WERI-Rb-1 (cell line): ENCODE measurements at regions not wholly inside any gene's neighbourhood (a gene's known extent, or its start where the extent isn't known, plus 50 kb on each side); places are given as distances from the start of the nearest gene placed in this dataset.

Source experiments
- DNase-seq: peaks from one replicate; pipeline ENCODE4 v3.0.0-alpha.2; 2020
- H3K27ac ChIP-seq: fragments of 250-450 bp; sonication (Bioruptor Pico); 2 replicates; pipeline ENCODE4 v1.5.1; 2020; ENCODE audit warnings: mild to moderate bottlenecking, moderate library complexity
- H3K27me3 ChIP-seq: fragments of 250-450 bp; sonication (Bioruptor Pico); 2 replicates; pipeline ENCODE4 v1.5.1; 2021; ENCODE audit warnings: mild to moderate bottlenecking, low read depth, moderate library complexity; ENCODE audit not compliant: insufficient read depth, severe bottlenecking
- H3K36me3 ChIP-seq: fragments of 250-450 bp; sonication (Bioruptor Pico); 2 replicates; pipeline ENCODE4 v1.5.1; 2020; ENCODE audit warnings: mild to moderate bottlenecking, moderate library complexity
- H3K4me3 ChIP-seq: 2 replicates; pipeline ENCODE4 v1.5.1; 2011; ENCODE audit warnings: low read depth, mild to moderate bottlenecking, control low read depth, low read length
- H3K9me3 ChIP-seq: fragments of 250-450 bp; sonication (Bioruptor Pico); 2 replicates; pipeline ENCODE4 v1.5.1; 2021; ENCODE audit warnings: mild to moderate bottlenecking, moderate library complexity; ENCODE audit not compliant: severe bottlenecking
- TF ChIP-seq, protein P1 (sequence below): IDR thresholded peaks from 2 replicates; pipeline ENCODE4 v1.5.1; 2011; ENCODE audit warnings: low read depth, mild to moderate bottlenecking, control low read depth, inconsistent platforms, low read length

DNA sequence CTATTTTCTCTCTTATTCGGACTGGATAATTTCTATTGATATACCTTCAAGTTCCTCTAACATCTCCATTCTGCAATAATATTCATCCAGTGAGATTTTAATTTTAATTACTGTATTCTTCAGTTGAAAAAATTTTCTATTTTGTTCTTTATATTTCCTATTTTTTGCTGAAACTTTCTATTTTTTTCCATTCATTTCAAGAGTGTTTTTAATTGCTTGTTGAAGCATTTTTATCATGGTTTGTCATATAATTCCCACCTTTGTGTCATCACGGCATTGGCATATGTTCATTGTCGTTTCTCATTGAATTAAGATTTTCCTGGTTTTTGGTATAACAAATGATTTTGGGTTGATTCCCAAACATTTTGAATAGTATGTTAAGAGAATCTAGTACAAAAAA, 214.9 kb upstream of the HDDC2 start:
- no peaks in the 10 kb centered on the region for H3K27me3 ChIP-seq
- TF ChIP-seq, protein P1, sequence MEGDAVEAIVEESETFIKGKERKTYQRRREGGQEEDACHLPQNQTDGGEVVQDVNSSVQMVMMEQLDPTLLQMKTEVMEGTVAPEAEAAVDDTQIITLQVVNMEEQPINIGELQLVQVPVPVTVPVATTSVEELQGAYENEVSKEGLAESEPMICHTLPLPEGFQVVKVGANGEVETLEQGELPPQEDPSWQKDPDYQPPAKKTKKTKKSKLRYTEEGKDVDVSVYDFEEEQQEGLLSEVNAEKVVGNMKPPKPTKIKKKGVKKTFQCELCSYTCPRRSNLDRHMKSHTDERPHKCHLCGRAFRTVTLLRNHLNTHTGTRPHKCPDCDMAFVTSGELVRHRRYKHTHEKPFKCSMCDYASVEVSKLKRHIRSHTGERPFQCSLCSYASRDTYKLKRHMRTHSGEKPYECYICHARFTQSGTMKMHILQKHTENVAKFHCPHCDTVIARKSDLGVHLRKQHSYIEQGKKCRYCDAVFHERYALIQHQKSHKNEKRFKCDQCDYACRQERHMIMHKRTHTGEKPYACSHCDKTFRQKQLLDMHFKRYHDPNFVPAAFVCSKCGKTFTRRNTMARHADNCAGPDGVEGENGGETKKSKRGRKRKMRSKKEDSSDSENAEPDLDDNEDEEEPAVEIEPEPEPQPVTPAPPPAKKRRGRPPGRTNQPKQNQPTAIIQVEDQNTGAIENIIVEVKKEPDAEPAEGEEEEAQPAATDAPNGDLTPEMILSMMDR: no peak
- no peak overlapping the region for H3K4me3 ChIP-seq
- no peak for DNase-seq
- no peaks in the 10 kb centered on the region for H3K9me3 ChIP-seq
- no peak overlapping the region for H3K27ac ChIP-seq
- H3K36me3 ChIP-seq: no peaks in the 10 kb centered on the region

DNA sequence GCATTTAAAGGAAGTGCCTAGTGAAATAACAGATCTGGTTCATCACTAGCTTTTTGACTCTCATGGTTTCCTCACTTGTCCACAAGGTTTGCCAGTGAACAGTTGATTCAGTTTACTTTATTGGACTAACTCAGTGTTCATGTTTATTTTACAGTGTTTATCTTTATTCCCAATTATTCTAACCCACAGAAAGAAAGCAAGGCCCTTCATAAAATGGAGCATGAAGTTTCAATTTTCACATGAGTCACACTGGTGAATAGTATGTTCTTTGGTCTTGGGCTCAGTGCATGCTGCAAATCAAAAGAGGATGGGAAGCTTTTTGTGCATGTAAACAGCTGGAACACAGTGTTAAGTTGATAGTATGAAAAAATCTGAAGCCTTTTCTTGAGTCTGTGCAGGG, 217.6 kb upstream of the HDDC2 start:
- TF ChIP-seq, protein P1: no peak
- Histone ChIP-seq H3K9me3 (no peaks in the 10 kb centered on the region), H3K36me3 (no peaks in the 10 kb centered on the region), H3K4me3 (no peak overlapping the region), H3K27me3 (no peaks in the 10 kb centered on the region), H3K27ac (no peak overlapping the region)
- no peak for DNase-seq

DNA sequence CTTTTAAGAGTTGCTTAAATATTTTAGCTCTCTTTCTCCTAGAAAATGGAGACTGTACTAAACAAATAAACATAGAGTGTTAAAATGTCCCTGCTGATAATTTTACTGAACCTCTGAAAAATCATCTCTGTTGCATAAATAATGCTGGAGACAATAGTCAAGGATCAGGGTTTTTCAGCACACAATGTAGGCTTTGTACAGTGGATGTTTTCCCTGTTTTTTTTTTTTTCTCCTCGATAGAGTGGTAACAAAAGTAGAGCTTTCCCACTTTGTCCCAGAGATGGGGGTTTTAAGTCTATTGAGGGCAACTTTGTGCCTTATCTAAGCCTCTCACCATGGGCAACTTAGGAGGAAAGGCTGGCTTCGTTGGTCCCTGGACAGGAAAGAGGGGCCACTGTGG, 222.6 kb upstream of the HDDC2 start:
- no peak overlapping the region for H3K4me3 ChIP-seq
- no peak for DNase-seq
- no peaks in the 10 kb centered on the region for H3K9me3 ChIP-seq
- no peaks in the 10 kb centered on the region for H3K27me3 ChIP-seq
- H3K27ac ChIP-seq: no peak overlapping the region
- no peaks in the 10 kb centered on the region for H3K36me3 ChIP-seq
- TF ChIP-seq, protein P1: no peak

DNA sequence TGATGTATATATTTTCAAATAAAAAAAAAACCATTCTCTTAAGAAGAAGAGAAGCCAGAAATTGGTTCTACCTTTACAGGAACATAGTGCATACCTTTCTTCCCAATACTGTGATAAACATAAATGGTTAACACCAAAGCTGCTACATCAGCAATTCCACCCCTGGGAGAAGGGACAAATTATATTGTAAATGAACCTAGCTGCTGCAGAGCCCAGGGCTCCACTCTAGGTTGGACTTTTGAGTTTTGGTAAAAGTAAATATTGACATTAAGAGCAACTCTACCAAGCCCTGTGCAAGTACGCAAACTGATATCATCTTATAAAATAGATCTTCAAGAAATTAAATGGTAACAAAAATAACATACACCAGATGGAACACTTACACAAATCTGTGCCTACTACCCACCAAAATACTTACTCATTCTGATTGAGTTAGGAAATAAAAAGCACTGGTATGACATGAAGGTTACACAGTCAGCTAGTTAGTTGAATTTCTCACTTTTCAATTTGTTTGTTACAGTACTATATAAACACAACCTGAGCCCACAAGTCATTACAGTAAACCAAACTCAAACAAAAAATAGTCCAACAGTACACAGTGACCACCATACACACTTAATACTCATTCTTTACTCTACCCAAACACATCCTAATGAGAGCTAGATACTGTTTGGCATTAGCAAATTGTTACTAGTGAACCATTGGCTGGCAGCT, 223.3 kb upstream of the HEY2 start:
- Histone ChIP-seq H3K36me3 (no peaks in the 10 kb centered on the region), H3K9me3 (no peaks in the 10 kb centered on the region), H3K27me3 (no peaks in the 10 kb centered on the region), H3K4me3 (no peak overlapping the region), H3K27ac (no peak overlapping the region)
- DNase-seq: no peak
- TF ChIP-seq, protein P1: no peak

DNA sequence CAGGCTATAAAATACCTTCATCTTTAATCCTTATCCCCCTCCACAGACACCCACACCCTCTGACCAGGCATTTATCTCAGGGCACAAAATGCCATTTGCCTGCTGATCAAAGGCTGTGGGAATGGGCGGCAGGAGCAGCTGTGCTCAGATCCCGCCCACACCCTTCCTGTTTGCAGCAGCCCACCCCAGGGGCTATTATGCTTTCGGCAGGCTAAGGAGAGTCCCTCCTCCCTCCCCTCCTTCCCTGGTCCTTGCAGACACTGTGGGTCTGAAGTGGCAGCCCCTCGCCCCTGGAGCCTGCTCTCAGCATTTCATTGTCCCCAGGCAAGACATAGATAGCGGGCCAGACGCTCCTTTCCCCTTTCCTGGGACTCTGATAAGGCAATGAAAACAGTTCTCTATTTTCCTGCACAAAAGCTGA, 220.8 kb upstream of the HEY2 start:
- Histone ChIP-seq H3K27me3 (no peaks in the 10 kb centered on the region), H3K36me3 (no peaks in the 10 kb centered on the region), H3K4me3 (no peak overlapping the region), H3K27ac (no peak overlapping the region), H3K9me3 (no peaks in the 10 kb centered on the region)
- TF ChIP-seq, protein P1: no peak
- DNase-seq: no peak

DNA sequence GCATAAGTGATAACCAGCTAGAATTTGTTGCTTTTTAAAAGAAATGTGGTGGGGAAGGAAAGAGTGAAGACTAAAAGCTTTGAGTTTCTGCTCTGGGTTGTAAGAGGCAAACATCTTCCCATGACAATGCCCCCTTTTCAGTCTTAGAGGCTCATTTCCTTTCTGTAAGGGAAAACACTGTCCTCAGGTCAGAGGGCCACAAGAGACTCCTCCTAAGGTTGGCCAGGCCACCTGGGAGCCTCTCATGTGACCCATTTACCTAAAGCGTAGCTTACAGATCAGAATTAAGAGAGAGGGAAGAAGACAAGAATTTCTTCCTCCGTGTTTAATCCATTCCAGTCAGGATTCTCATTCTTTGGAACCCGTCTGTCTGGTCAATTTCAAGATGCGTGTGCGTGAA, 220.4 kb upstream of the HEY2 start:
- no peaks in the 10 kb centered on the region for H3K27me3 ChIP-seq
- H3K4me3 ChIP-seq: no peak overlapping the region
- no peak for DNase-seq
- no peak overlapping the region for H3K27ac ChIP-seq
- H3K36me3 ChIP-seq: no peaks in the 10 kb centered on the region
- H3K9me3 ChIP-seq: no peaks in the 10 kb centered on the region
- TF ChIP-seq, protein P1: no peak
